Stimulated activated naive CD8-positive, alpha-beta T cell treated with anti-CD3 and anti-CD28 coated beads, Interleukin-15, Interleukin-2, amounts not matched to agents 100 ng/mL and 50 ng/mL, for 24 hours (primary cell): ENCODE measurements at regions not wholly inside any gene's neighbourhood (a gene's known extent, or its start where the extent isn't known, plus 50 kb on each side); places are given as distances from the start of the nearest gene placed in this dataset.

Experiments
- H3K27ac Mint-ChIP-seq: one replicate; pipeline ENCODE4 v1.8.0; 2021; ENCODE audit warnings: mild to moderate bottlenecking, mixed read lengths
- H3K27me3 Mint-ChIP-seq: one replicate; pipeline ENCODE4 v1.8.0; 2021; ENCODE audit warnings: mixed read lengths
- H3K36me3 Mint-ChIP-seq: one replicate; pipeline ENCODE4 v1.8.0; 2021; ENCODE audit warnings: low read depth, mixed read lengths
- H3K4me1 Mint-ChIP-seq: one replicate; pipeline ENCODE4 v1.8.0; 2021; ENCODE audit warnings: low read depth, mixed read lengths
- H3K4me3 Mint-ChIP-seq: one replicate; pipeline ENCODE4 v1.8.0; 2021; ENCODE audit warnings: mild to moderate bottlenecking, mixed read lengths
- H3K9me3 Mint-ChIP-seq: one replicate; pipeline ENCODE4 v1.8.0; 2021; ENCODE audit warnings: mixed read lengths

DNA sequence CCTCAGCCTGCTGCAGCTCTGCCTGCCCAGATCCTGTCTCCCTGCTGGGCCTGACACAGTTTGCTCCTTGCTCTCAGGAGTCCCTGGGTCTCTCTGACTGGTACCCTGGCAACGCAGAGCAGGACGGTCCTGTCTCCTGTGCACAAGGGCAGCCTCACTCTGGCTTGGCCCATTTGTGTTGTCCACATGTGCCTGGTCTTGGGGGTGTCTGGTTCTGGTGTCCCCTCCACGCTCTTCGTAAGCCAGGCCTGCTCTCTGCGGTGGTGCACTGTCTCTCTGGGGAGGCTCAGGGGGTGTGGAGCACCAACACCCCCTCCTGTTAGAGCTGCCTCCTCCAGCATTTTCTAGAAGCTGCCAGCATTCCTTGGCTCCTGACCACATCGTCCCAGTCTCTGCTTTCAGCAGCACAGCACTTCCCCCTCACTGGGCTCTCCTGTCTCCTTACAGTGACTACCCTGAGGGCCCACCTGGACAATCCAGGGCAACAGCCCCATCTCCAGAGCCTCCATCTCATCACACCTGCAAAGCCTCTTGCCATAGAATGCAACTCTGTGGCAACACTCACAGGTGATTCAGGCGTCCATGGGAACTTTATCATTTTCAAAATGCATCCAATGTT, 235.6 kb upstream of the HS6ST1 start:
- Mint-ChIP-seq H3K4me1 (no peaks in the 10 kb centered on the region), H3K27ac (no peak overlapping the region), H3K36me3 (no peaks in the 10 kb centered on the region), H3K4me3 (no peak overlapping the region), H3K9me3 (no peaks in the 10 kb centered on the region), H3K27me3 (no peaks in the 10 kb centered on the region)

DNA sequence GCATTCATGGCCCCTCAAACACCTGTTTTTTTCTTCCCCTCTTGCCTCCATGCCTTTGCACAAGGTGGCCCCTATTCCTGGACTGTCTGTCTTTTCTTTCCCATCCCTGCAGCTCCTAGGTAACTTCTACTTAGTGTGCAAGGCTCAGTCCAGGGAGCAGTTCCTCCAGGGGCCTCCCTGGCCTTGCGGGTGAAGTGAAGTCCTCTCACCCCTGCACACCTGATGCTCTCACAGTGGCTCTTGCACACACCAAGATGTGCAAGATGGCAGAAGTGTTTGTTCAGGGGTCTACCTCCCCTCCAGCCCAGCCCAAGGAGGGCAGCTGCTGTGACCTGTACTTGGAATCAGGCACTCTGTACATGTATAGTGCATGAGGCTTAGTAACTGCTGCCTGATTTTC, 236.8 kb upstream of the HS6ST1 start:
- Mint-ChIP-seq H3K36me3 (no peaks in the 10 kb centered on the region), H3K27me3 (no peaks in the 10 kb centered on the region), H3K4me3 (no peak overlapping the region), H3K4me1 (no peaks in the 10 kb centered on the region), H3K27ac (no peak overlapping the region), H3K9me3 (no peaks in the 10 kb centered on the region)

DNA sequence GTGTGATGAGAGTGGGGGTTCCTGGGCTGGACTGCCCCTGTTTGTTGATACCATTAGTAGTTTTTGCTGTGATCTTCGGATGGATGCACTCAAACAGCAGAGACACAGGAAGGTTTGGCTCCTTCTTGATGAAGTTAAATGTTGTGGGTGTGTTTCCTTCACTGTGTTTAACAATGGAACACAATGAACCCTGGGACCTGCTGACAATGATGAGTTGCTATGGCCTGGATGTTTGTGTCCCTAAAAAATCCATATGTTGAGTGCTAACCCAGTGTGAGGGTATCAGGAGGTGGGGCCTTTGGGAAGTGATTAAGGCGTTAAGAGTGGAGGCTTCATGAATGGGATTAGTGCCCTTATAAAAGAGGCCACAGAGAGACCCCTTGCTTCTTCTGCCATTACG, 237.4 kb upstream of the HS6ST1 start:
- H3K9me3 Mint-ChIP-seq: no peaks in the 10 kb centered on the region
- H3K27ac Mint-ChIP-seq: no peak overlapping the region
- no peaks in the 10 kb centered on the region for H3K27me3 Mint-ChIP-seq
- no peak overlapping the region for H3K4me3 Mint-ChIP-seq
- H3K36me3 Mint-ChIP-seq: no peaks in the 10 kb centered on the region
- H3K4me1 Mint-ChIP-seq: no peaks in the 10 kb centered on the region

DNA sequence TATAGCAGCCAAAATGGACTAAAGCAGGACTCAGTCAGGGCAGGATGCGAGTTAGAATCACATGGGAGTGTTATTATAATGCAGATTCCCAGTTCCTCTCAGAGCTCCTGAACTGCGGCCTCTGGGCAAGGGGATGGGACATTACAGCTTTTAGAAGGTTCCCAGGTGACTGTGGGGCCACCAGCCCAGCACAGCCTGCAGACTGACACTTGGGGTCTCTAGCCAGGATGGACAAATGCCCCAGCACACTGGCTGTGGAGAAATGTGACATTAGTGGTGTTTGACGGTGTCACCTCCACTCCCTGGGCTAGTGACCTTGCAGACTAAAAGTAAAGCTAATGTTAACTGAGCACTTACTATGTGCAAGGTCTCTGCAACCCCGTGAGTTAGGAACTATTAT, 238.0 kb upstream of the HS6ST1 start:
- Mint-ChIP-seq H3K27me3 (no peaks in the 10 kb centered on the region), H3K9me3 (no peaks in the 10 kb centered on the region), H3K27ac (no peak overlapping the region), H3K36me3 (no peaks in the 10 kb centered on the region), H3K4me1 (no peaks in the 10 kb centered on the region), H3K4me3 (no peak overlapping the region)

DNA sequence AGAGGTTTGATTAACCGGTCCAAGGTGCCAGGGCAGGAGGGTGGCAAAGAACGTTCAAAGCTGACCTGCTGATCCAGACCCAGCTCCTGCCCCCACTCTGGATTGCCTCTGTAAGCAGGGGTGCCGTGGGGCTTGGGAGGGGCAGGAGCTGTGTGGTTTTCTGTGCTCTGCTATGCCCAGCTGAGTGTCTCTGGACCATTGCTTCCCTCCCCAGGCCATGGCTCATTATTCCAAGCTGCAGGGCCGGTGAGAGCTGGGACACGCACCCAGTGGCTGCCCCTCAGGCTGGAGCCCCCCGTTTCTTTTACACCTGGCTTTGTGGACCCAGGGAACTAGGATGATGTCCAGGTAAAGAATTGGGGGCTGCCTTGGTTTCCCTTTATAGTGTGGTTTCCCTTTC, 238.4 kb upstream of the HS6ST1 start:
- H3K27me3 Mint-ChIP-seq: no peaks in the 10 kb centered on the region
- H3K4me3 Mint-ChIP-seq: no peak overlapping the region
- H3K36me3 Mint-ChIP-seq: no peaks in the 10 kb centered on the region
- no peak overlapping the region for H3K27ac Mint-ChIP-seq
- H3K4me1 Mint-ChIP-seq: no peaks in the 10 kb centered on the region
- no peaks in the 10 kb centered on the region for H3K9me3 Mint-ChIP-seq

DNA sequence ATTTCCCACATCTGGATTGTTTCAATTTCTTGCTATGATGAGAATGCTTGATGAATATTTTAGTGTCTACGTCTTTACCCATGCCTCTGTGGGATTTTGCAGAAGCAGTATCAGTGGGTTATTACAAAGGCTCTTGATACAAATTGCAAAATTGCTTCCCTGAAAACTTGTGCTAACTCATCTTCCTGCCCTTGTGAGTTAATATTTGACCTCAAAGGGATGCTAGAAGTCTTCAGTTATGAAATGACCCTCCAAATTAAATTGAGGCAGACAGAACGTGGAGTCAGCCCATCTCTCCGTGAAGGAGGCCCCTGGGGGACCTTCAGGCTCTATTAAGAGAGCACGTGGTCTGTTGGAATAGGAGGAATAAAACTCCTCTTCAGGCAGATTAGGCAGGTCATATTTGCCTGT, 239.2 kb upstream of the HS6ST1 start:
- Mint-ChIP-seq H3K9me3 (no peaks in the 10 kb centered on the region), H3K36me3 (no peaks in the 10 kb centered on the region), H3K4me3 (no peak overlapping the region), H3K27ac (no peak overlapping the region), H3K4me1 (no peaks in the 10 kb centered on the region), H3K27me3 (no peaks in the 10 kb centered on the region)

DNA sequence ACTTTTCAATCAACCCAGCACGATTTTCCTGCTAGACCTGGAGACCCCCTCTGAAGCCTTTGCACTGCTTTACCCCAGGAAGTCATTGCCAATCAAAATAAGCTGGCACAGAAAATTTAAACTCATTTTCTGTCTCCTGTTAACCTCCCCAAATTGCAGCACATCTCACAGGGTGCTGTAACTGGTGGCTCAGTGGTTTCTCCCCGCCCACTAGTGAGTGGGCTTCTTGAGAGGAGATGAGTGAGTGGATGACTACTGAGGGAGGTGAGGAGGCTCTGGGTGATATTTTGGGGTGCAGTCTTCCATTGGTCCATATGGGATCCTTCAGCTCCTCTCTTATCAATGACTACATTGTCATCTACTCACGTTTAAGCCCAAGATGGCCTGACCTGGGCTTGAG, 239.8 kb upstream of the HS6ST1 start:
- no peak overlapping the region for H3K27ac Mint-ChIP-seq
- H3K4me3 Mint-ChIP-seq: no peak overlapping the region
- H3K27me3 Mint-ChIP-seq: no peaks in the 10 kb centered on the region
- no peaks in the 10 kb centered on the region for H3K9me3 Mint-ChIP-seq
- H3K4me1 Mint-ChIP-seq: no peaks in the 10 kb centered on the region
- H3K36me3 Mint-ChIP-seq: no peaks in the 10 kb centered on the region

DNA sequence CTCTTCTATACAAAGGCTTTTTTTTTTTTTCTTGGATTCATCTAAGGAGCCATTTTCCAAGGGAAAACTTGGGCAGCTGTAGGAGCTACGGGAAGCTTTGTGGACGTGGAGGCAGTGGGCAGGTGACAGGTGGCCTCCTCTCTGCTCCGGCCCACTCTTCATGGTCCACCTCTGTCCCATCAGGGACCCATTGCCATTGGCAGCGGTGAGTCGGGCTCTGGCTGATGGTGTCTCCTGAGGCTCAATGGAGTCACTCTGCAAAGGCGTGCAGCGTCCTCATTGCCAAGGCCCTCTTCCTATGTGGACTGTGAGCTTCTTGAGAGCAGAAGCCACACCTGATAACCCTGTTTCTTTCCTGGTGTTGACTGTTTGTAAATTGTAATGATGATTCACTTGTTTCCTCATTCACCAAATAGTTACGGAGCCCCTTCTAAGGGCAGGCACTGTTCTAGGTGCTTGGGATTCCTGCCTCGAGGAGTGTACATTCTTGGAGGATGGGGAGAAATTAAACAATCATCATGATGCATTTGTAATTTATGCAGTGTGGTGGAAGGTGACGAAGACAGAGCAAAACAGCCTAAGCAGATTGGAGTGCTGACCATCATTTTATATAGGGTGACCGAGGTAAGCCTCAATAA, 240.3 kb upstream of the HS6ST1 start:
- Mint-ChIP-seq H3K27me3 (no peaks in the 10 kb centered on the region), H3K4me1 (no peaks in the 10 kb centered on the region), H3K36me3 (no peaks in the 10 kb centered on the region), H3K9me3 (no peaks in the 10 kb centered on the region), H3K4me3 (no peak overlapping the region), H3K27ac (no peak overlapping the region)

DNA sequence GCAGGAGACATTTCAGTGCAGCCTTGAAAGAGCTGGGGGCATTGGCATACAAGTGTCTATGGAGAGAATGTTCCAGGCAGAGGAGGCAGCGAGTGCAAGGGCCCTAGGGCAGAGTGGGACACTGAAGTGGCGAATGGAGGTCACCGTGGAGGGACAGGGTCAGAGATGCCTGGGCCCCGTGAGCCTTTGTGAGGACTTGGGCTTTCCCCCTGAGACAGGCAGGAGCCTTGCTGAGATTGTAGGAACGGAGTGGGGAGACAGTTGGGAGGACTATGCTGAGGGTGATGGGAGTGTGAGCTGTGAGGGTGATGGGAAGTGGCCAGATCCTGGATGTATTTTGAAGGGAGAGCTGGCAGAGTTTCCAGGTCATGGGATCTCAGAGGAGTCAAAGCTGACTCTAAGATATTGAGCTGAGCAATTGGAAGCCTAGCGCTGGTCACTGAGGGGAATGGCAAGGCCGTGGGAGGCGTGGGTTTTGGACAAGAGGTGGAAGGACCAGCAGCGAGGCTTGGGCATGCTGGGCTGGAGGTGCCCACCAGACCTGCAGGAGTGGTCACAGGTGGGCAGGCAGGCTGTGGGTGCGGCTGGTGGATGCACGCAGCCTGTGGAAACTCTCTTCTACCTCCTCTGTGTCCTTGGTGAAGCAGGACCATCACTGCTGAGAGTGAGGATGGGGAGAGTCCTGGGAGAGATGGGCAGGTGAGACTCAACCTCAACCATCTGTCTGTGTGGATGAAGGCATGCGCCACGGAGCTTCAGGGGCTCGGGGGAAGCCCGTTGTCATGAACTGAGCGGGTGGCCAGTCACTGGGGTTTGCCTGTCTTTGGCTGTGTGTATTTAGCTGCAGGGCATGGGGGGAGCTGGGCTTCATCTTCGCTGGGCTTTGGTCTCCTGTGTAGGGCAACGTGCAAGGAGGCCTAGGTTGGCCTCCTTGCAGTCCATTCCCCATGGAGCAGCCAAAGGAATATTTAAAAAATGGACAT, 241.2 kb upstream of the HS6ST1 start:
- Mint-ChIP-seq H3K4me1 (no peaks in the 10 kb centered on the region), H3K9me3 (no peaks in the 10 kb centered on the region), H3K27me3 (no peaks in the 10 kb centered on the region), H3K27ac (no peak overlapping the region), H3K36me3 (no peaks in the 10 kb centered on the region), H3K4me3 (no peak overlapping the region)

DNA sequence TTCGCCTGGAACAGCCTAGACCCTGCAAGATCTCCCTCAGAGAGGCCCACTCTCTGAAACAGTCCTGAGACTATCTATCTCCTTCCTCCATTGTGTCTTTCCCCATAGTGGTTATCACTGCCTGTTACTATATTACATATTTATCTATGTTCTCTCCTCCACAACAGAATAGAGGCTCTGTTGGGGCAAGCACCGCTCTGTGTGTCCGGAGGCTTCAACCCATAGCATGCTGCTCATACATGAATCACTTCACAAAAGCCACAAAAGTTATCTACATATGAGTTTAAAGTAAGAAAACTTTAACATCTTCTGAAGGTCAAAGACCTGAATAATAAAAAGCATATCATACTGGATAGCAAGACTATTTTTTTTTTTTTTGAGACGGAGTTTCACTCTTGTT, 242.1 kb upstream of the HS6ST1 start:
- Mint-ChIP-seq H3K9me3 (no peaks in the 10 kb centered on the region), H3K27ac (no peak overlapping the region), H3K36me3 (no peaks in the 10 kb centered on the region), H3K4me3 (no peak overlapping the region), H3K4me1 (no peaks in the 10 kb centered on the region), H3K27me3 (no peaks in the 10 kb centered on the region)

DNA sequence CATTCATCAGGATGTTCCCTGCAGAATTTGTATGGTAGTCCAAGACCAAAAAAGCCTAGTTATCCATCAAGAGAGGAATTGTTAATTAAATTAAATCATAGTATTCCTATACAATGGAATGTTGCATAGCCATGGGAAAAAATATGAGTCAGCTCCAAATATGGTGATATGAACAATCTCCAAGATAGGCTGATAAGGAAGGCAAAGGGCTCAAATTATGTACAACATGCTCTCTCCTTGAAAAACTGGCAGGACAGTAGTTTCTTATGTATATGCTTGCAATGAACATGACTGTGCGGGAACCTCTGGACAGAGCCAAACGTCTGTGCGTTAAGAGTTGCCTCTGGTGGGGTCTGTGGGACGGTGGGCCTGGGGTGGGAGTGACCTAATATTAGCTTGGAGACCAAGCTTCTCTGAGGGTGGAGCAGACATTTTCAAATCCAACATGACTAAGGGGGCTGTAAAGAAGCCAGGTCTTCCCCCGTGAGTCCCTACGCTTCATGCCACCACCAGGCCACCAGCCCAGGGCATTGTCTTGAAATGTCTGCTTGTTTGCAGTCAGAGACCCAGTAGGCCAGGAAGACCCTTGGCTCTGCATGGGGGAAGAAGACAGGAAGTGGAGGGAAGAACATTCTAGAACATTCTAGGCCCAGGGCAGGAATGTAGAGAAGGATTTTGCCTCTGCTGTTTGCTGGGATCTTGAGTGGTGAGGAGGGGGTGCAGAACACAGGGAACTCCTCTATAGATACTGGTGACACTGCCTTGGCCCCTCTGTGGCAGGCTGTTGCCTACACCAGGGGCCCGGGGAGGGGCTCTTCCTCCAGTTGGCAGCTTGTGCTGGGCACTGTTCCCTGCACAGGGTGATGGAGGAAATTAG, 244.0 kb upstream of the HS6ST1 start:
- Mint-ChIP-seq H3K4me3 (no peak overlapping the region), H3K9me3 (no peaks in the 10 kb centered on the region), H3K27ac (no peak overlapping the region), H3K36me3 (no peaks in the 10 kb centered on the region), H3K27me3 (no peaks in the 10 kb centered on the region), H3K4me1 (no peaks in the 10 kb centered on the region)

DNA sequence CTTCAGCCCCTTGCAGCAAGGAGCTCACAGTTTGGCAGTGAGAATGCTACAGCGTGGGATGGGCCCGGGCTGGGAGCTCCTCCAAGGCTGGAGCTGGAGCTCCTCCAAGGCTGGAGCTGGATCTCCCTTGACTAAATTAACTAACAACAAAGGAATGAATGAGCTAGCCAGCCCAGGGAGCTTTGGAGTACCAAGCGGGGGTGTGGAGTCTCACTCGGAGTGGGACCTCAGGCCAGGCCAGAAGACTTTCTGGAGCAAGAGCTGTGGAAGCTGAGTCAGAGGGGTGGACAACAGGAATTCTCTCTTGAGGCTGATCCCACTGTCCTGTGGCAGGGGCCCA, 244.7 kb upstream of the HS6ST1 start:
- H3K36me3 Mint-ChIP-seq: no peaks in the 10 kb centered on the region
- no peak overlapping the region for H3K27ac Mint-ChIP-seq
- no peaks in the 10 kb centered on the region for H3K4me1 Mint-ChIP-seq
- no peak overlapping the region for H3K4me3 Mint-ChIP-seq
- no peaks in the 10 kb centered on the region for H3K9me3 Mint-ChIP-seq
- H3K27me3 Mint-ChIP-seq: no peaks in the 10 kb centered on the region

DNA sequence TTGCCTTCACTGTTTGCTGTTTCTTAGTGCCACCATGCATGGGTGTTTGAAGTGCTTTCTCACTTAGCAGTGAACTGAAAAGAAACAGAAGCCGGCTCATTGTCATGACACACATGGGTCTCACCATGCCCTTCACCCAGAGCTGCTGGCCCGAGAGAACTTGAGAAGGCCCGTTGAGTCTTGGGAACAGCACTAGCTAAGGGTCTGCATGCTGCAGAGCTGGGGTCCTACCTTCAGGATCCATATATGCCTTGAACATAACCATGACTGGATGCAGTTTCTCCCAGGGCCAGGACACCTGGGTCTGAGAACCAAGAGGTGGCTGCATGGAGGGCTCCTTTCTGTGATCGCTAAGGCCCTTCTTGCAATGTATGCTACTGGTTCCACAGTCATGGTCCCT, 245.5 kb upstream of the HS6ST1 start:
- Mint-ChIP-seq H3K27ac (no peak overlapping the region), H3K9me3 (no peaks in the 10 kb centered on the region), H3K4me1 (no peaks in the 10 kb centered on the region), H3K4me3 (no peak overlapping the region), H3K27me3 (no peaks in the 10 kb centered on the region), H3K36me3 (no peaks in the 10 kb centered on the region)

DNA sequence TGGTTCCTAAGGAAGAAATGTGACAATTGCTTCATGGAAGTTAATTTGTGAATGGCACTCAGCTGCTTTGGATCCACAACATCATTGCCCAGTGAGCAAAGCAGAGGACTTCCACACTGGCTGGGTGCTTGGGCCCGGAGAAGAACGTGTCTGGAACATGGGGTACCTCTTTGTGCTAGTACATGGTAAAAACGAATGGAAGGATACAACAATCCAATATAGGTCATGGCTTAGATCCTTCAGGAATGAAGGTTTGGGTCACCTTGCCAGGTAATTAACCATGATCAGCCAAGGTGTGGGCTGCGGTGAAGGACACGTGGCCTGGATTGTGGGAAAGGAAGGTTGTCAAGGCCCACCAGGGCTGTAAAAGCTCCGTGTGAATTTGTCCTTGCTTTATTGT, 245.9 kb upstream of the HS6ST1 start:
- Mint-ChIP-seq H3K9me3 (no peaks in the 10 kb centered on the region), H3K27ac (no peak overlapping the region)

DNA sequence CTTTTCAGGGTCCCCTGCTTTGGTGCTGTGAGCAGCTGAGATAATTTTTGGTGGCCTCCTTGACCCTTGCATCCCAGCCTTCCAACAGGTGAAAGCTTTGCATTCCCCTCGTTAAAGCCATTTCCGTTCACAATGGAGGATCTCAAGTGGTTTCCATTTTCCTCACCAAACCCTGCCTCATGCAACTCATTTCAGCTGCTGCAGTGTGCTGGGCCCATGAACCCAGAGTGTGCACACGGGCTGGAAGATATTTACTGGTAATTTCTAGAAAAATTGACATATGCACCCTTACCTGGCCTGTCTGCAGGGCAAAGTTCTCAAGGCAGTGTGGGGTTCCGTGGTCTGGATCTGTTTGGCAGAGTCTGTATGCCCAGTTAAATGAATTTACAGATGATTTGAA, 246.8 kb upstream of the HS6ST1 start:
- Mint-ChIP-seq H3K4me1 (no peaks in the 10 kb centered on the region), H3K9me3 (no peaks in the 10 kb centered on the region), H3K4me3 (no peak overlapping the region), H3K27ac (no peak overlapping the region), H3K27me3 (peaks cover 3% of the 10 kb centered on the region), H3K36me3 (no peaks in the 10 kb centered on the region)

More for the DNA sequence above, 245.9 kb upstream of the HS6ST1 start:
- H3K27me3 Mint-ChIP-seq: no peaks in the 10 kb centered on the region
- H3K4me3 Mint-ChIP-seq: no peak overlapping the region
- H3K36me3 Mint-ChIP-seq: no peaks in the 10 kb centered on the region
- H3K4me1 Mint-ChIP-seq: no peaks in the 10 kb centered on the region
